ENCODE measurements at regions not wholly inside any gene's neighbourhood (a gene's known extent, or its start where the extent isn't known, plus 50 kb on each side); places are given as distances from the start of the nearest gene placed in this dataset.

DNA sequence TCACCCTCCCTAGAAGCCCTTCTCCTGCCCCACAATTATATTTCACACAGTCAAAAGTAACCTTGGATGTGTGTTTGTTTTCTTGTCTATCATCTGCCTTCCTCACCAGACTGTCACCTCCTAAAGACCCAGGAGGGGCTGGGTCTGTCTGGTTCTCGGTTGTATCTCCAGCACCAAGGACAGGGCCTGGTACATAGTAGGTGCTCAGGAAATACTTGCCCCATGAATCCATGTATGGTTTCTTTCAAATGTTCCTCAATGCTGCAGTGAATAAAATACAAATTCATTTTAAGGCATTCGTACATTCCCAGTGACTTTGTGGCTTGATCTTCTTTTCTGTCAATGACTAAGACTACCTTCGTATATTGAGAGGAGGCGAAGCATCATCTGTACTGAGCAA, 122.9 kb upstream of the ZNF716 start:
- no peak overlapping the region for H3K4me3 ChIP-seq (ENCODE audit: low read depth, low read length)
- no peak for DNase-seq (ENCODE audit: low read depth)
- TF ChIP-seq, protein P1, sequence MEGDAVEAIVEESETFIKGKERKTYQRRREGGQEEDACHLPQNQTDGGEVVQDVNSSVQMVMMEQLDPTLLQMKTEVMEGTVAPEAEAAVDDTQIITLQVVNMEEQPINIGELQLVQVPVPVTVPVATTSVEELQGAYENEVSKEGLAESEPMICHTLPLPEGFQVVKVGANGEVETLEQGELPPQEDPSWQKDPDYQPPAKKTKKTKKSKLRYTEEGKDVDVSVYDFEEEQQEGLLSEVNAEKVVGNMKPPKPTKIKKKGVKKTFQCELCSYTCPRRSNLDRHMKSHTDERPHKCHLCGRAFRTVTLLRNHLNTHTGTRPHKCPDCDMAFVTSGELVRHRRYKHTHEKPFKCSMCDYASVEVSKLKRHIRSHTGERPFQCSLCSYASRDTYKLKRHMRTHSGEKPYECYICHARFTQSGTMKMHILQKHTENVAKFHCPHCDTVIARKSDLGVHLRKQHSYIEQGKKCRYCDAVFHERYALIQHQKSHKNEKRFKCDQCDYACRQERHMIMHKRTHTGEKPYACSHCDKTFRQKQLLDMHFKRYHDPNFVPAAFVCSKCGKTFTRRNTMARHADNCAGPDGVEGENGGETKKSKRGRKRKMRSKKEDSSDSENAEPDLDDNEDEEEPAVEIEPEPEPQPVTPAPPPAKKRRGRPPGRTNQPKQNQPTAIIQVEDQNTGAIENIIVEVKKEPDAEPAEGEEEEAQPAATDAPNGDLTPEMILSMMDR (IDR thresholded peaks at IDR 0.05; ENCODE audit: insufficient read depth, low read depth, low read length, missing control alignments): no peak

- no peak overlapping the region for H3K4me3 ChIP-seq (ENCODE audit: low read depth, low read length)
- no peak for DNase-seq (ENCODE audit: low read depth)
- TF ChIP-seq, protein P1 (IDR thresholded peaks at IDR 0.05; ENCODE audit: insufficient read depth, low read depth, low read length, missing control alignments): no peak
These were observed 121.5 kb upstream of the ZNF716 start for GRCh38 chr7:57328457-57328856.

- TF ChIP-seq, protein P1 (IDR thresholded peaks at IDR 0.05; ENCODE audit: insufficient read depth, low read depth, low read length, missing control alignments): no peak
- no peak overlapping the region for H3K4me3 ChIP-seq (ENCODE audit: low read depth, low read length)
- no peak for DNase-seq (ENCODE audit: low read depth)
These were observed 121.0 kb upstream of the ZNF716 start for GRCh38 chr7:57328963-57329362.

GRCh38 chr7:57339198-57339944, 110.6 kb upstream of the ZNF716 start:
- H3K4me3 ChIP-seq (ENCODE audit: low read depth, low read length): no peak overlapping the region
- DNase-seq (ENCODE audit: low read depth): no peak
- TF ChIP-seq, protein P1 (IDR thresholded peaks at IDR 0.05; ENCODE audit: insufficient read depth, low read depth, low read length, missing control alignments): no peak

- DNase-seq (ENCODE audit: low read depth): no peak
- TF ChIP-seq, protein P1 (IDR thresholded peaks at IDR 0.05; ENCODE audit: insufficient read depth, low read depth, low read length, missing control alignments): no peak
- no peak overlapping the region for H3K4me3 ChIP-seq (ENCODE audit: low read depth, low read length)
These were observed 107.0 kb upstream of the ZNF716 start for GRCh38 chr7:57342954-57343353.

GRCh38 chr7:57343901-57344622, 105.9 kb upstream of the ZNF716 start:
- H3K4me3 ChIP-seq (ENCODE audit: low read depth, low read length): no peak overlapping the region
- no peak for DNase-seq (ENCODE audit: low read depth)
- TF ChIP-seq, protein P1 (IDR thresholded peaks at IDR 0.05; ENCODE audit: insufficient read depth, low read depth, low read length, missing control alignments): no peak
